Dedifferentiated amniotic fluid mesenchymal stem cell (primary cell): ENCODE measurements at regions not wholly inside any gene's neighbourhood (a gene's known extent, or its start where the extent isn't known, plus 50 kb on each side); places are given as distances from the start of the nearest gene placed in this dataset.

Experiments used
- DNase-seq: peaks from one replicate; pipeline ENCODE4 v3.0.0-alpha.2; 2016; ENCODE audit errors: extremely low spot score

DNA sequence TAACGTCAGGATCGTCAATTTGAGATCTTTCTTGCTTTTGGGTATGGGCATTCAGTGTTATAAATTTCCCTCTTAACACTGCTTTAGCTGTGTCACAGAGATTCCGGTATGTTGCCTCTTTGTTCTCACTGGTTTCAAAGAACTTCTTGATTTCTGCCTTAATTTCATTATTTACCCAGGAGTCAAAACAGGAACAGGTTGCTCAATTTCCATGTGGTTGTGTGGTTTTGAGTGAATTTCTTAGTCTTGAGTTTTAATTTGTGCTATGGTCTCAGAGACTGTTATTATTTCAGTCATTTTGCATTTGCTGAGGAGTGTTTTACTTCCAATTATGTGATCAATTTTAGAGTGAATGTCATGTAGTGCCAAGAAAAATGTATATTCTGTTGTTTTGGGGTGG, 153.1 kb downstream of the PCDH17 start:
- DNase-seq: no peak

DNA sequence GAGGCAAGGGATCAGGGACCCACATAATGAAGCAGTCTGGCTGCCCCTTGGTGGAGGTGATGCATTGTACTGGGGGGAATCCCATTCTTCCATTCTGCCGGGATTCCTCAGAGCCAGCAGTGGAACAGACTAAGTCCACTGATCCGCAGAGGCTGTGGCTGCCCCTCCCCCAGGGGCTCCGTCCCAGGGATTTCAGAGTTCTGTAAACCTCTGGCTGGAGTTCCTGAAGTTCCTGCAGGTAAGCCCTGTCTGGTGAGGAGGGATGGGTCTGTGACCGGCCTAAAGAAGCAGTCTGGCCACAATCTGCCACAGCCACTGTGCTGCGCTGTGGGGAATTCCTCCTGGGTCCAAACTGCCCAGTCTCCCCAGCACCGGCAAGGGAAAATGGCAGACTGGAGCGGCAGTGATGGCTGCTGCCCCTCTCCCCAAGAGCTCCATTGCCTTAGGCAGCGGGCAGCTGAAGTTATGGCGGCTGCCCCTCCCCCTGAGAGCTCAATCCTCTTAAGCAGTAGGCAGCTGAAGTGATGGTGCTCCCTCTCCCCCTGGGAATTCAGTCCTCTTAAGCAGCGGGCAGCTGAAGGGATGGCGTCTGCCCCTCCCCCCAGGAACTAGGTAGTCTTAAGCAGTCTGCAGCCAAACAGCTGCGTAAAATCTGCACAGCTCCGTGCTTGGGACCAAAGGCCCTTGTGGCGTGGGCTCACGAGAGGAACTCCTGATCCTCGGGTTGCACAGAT, 155.7 kb downstream of the PCDH17 start:
- DNase-seq: no peak

DNA sequence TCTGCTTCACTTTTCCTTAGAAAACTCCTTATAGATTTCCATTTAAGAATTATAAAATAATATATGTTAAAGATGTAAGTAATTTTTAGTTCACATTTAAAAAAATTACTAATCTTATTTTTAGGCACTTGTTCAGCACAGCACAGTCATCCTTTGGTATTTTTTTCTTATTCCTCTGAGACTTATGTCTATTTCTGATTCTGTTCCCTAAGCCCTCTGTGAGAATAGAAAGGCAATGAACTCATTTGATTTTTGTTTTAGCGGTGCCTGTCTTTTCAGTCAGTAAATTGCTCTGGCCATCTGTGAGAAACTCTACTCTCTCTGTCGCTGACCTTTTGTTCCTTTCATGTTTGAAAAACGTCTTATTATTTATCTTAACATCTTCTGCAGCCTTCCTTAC, 168.1 kb downstream of the PCDH17 start:
- DNase-seq: no peak

DNA sequence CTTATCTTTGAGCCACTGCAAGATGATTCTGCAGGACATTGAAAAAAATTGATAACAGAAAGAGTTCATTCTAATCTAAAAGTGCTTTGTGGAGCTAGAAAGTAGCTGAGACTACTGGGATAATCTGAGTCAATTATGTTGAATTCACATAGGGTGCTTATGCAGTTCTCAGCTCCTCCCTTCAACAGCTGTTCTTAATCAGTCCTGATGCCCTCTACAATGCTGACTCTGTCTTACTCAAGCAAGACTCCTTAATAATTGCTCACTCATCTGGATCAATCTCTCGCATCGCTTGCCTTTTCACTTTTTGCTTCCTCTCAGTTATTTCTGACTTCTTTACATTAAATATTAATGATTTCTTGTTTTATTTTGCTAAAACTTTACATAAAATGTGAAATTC, 182.1 kb downstream of the PCDH17 start:
- no peak for DNase-seq

DNA sequence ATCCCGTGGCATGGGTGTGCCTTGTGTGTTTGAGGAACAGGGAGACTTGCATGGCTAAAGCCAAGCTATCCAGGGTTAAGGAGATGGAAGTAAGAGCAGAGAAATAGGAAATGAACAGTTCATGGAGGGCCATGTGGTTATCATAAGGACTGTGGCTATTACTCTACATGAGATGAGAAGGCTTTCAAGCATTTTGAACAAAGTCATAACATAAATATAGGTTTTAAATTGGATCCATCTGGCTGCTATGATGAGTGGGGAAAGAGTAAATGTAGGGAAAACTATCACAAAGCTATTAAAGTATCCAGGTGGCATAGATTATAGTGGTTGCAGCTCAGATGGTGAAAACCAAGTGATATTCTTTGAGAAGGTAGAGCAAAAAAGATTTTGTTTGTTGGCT, 184.1 kb downstream of the PCDH17 start:
- no peak for DNase-seq

DNA sequence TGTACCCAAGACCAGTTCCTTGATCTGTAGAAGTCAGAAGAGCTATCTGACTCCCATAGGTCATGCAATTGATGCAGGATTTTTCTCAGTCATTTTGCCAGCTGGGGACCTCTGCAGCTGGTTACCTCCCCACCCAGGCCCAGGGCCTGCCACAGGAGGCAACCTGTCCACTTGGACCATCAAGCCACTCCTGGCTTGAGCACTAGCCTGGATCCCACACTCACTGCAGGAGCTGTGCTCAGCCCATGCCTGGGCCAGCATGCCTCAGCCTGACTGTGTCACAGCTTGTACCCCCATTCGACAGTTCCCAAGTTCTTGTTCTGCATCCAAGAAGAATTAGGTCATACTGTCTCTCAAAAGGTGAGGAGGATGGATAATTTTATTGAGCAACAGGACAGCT, 189.4 kb downstream of the PCDH17 start:
- no peak for DNase-seq

DNA sequence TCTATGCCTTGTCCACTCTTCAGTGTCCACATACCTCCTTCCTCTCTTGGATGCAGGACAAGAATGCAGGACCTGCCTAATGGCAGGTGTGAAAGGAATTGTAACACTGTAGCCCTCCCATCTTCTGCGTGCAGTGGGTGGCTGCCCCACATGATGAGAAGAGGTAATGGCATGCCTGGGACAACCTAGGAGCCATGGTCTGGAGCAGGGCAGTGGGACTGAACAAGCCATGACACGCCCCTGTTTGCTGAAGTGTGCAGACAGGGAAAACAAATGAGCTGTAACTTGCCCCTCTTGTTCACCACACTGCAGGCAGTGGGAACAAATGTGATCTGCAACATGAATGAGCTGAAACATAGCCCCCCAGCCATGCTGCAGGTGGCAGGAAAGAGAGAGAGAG, 192.2 kb downstream of the PCDH17 start:
- no peak for DNase-seq

DNA sequence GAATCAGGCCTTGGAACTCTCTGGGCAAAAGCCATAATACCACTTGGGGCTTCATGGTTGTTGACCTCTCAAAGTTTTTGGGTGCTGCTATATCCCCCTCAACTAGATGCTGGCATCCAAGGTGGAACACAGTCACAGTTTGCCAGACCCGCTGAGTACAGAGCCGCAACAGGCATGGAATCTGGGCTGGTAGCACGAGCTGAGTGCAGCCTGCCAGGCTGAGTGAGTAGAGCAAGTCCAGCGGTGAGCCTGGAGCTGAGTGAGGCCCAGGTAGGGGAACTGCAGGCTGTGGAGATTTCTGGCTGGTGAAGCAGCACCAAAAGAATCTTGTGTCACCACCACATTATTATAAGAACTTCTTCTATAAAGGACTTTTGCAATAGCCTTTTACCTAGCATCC, 192.6 kb downstream of the PCDH17 start:
- DNase-seq: no peak

DNA sequence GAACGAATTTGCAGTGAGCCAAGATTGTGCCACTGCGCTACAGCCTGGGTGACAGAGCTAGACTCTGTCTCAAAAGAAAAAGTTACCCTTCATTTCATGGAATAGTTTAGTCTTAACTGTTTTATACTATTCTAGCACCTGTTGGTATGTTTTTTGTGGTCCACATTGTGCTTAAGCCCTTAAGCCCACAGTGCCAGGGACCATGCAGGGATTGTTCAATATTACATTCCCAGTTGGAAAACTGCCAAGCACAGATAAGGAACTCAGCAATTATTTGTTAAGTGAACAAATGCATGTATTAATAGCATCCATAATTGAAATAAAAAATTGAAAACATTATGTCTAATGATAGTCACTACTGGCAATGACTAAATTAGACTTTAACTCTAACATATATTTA, 193.5 kb downstream of the PCDH17 start:
- no peak for DNase-seq

DNA sequence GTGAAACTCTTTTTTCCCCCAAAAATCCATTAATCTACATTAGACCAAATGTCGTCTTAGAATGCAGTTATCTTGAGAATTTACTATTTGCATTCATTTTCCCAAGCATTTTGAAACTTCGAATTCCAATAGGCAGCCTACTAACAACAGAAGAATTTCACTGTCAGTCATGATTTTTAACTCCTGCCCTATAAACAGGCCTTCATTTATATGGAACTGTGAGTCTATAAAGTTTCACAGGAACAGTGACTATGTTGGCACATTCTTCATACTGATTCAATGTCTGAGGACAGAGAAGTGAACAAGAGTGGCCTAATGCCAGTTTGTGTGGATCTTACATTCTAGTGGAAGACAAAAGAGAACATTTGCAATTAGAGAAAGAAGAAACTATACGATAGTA, 198.0 kb downstream of the PCDH17 start:
- no peak for DNase-seq

DNA sequence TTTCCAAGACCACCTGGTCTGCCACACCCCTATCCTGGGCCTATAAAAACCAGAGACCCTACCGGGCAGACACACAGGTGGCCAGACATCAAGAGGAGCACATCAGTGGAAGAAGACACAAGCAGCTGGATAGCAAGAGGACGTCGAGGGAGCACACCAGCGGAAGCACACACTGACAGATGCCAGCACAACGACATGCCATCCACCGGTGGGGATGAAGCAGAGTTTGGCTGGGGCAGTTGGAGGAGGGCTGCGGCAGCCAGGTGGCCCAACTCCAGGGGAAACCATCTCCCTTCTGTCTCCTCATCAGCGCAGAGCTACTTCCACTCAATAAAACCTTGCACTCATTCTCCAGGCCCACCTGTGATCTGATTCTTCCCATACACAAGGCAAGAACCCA, 200.6 kb downstream of the PCDH17 start:
- no peak for DNase-seq

DNA sequence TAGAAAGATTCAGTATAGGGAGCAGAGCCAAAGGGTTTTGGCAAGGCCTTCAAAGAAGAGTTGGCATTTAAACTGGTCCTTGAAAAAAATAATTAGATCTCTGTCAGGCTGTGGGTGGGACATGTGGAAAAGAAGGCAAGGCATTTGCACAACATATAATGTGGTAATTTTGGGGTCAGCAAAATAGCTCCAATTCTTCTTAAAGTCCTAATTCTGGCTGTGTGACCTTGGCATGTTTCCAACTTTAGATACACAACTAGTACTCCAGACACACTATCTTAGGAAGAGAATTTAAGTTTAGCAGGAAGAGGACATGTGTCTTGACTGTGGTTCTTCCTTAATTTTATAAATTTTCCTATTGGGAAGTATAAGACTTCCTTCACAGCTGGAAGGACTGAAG, 206.3 kb downstream of the PCDH17 start:
- no peak for DNase-seq

DNA sequence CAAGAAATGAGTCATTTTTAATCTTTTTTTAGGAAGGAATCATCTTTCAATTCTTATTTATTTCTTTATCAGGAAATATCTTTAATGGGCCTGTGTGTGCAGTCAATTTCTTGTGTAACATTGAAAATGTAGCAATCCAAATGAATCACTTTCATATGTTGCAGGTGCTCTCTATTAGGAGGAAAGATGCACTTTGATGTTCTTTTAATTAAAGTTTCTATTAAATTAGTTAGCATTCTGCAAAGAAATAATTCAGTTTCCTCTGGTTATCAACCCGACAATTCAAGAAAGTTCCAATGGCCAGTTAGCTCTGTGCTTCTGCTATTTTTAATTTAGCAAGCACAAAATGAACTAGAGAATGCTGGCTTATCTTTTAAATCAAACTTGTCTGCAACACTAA, 212.0 kb downstream of the PCDH17 start:
- DNase-seq: no peak

DNA sequence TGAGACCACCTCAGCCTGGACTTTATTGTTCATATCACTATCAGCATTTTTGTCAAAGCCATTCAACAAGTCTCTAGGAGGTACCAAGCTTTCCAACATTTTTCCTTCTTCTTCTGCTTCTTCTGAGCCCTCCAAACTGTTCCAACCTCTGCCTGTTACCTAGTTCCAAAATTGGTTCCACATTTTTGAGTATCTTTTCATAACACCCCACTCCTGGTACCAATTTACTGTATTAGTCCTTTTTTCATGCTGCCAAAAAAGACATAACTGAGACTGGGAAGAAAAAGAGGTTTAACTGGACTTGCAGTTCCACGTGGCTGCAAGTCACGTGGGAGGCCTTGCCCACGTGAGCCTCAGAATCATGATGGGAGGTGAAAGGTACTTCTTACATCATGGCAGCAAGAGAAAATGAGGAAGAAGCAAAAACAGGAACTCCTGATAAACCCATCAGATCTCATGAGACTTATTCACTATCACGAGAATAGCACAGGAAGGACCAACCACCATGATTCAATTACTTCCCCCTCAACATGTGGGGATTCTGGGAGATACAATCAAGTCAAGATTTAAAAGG, 215.1 kb downstream of the PCDH17 start:
- no peak for DNase-seq

DNA sequence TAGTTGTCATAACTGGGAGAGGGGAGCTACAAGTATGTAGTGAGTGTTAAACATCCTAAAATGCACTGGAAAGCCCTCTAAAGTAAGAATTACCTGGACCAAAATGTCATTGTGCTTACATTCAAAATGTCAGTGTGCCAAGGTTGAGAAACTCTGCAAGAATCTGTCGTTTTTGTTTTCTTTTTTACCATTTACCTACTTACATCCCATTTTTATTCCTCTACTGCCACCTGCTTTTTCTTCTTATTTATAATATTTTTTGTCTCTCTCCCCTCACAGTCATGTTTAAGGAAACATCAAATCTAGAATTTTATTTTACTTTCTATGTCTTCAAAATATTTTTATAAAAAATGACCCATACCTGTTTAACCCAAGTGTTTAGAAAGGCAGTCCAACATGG, 226.4 kb downstream of the PCDH17 start:
- no peak for DNase-seq

DNA sequence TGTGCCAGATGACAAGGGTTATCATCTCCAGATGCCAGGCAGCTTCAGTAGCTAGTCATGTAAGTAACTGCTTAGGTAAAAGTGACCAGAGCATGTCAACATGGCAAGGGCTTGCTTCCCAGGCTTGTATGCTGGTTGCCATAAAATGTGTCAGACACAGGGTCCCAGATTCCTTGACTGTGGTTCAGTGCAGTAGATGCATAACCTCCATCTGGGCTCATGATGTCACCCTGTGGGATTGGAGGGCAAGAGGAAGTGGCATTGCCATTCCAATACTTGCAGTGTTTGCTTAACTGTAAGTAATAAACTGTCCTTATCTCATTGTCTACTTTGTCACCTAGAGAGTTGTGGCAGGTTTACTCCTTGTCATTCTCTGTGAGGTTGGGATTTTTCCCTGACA, 226.8 kb downstream of the PCDH17 start:
- DNase-seq: no peak

DNA sequence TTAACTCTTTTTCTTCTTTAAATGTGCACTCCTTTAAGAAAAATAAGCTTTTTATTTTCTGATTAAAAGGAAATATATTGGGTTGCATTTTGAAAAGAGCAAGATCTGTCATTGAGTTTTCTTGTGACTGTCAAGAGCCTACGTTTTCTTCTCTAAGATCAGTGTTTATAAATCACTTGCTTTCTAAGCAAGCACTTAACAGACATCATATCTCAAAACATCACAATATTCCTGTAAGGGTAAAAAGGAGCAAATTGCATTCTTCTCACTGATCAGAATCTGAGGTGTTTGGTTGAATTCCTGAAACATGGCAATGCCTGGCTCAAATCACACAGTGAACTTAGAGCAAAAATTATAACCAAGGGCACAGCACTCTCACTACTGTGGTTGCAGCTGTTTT, 231.3 kb downstream of the PCDH17 start:
- DNase-seq: no peak

DNA sequence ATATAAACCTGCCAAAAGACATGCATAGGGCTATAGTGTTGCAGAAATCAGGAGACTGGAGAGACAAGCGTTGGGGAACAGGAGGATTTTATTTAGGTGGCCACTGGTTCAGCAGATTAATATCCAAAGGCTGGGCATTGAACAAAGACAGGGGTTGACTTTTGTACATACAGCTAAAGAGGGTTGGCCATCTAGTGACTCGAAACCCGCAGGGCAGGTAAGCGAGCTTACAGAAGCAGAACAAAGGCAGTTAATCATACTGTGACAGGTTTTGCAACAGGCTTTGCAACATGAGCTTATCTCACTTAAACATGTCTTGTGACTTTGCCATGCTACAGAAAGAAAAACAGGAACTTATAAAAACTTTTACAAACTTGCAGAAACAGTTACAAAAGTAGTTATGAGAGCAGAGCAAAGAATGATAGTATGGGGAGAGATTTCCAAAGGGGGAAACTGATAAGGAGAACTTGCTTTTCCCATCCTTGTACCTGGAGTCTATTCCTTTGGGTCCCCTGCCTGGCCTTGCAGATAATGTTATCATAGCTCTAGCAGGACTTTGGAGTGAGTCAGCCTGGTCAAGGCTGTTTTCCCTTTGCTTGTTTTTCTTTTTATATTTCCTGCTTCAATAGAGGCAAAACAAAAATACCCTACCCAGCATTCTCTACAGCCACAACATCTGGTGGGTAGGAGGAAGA, 234.2 kb downstream of the PCDH17 start:
- no peak for DNase-seq

DNA sequence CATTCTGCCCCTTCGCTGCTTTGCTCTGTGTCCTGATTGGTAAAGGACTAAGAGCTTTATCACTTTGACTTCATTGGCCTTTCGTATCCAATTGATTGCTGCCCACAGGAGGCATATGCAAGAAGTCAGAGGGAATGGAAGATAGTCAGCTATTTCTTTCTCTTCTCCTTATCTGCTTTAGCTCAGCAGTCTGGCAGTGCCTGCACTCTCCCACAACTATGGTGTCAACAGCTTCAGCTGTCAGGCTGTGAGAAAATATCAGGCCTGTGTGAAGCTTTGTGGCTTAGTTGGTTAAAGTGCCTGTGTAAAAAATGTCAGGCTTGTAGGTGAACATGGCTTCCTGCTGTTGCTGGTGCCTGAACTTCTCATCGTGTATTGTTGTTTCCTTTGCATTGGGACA, 243.0 kb downstream of the PCDH17 start:
- no peak for DNase-seq

DNA sequence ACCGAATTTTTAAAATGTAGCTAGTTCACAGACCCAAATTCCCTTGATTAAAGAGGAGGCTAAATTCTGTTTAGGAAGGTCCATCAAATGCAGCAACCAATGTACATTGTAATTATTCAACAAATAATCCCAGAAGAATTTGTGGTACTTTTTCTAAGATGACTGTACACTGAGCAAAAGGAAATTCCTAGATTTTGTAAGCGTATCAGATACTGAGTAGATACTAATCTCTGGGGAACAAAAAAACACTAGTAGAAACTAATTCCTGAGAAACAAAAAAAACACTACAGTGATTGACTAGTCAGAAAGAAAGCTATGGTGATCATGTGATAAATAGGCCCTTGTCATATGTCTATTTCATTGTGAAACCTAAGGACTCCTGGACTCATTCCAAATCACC, 246.1 kb downstream of the PCDH17 start:
- no peak for DNase-seq

DNA sequence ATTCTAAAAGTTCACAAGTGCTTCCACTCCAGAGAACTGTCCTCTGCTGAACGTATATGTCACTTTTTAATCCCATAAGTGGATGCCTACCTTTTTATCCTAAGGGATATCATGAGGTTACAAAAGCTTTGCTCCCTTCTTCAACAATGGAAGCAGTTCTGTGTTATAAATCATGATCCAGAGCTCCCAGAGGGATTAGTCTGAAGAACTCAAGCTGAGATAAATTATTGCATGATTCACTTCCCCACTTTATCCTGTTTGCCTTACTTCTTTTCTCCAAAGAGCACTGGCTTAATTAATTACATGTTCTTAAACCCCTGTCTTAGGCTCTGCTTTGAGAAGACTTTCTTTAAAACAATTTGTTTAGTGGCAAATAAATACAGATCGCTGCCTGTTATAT, 246.7 kb downstream of the PCDH17 start:
- no peak for DNase-seq

DNA sequence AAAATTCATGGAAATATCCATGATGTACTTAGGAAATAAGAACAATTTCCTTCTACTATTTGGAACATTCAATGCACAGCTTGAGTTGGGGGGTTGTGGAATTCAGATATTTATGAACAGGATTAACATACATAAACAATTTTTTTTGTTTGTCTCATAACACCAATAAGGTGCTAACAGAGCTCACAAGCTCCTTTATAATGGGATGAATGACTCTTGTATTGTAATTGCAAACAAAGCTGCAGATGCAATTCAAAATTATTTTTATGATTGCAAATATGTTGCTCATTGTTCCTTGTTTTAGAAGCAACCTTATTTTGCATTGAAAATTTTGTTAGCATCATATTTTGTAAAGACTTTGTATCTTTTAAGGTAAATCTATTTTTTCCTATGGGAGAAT, 265.7 kb downstream of the PCDH17 start:
- DNase-seq: no peak

DNA sequence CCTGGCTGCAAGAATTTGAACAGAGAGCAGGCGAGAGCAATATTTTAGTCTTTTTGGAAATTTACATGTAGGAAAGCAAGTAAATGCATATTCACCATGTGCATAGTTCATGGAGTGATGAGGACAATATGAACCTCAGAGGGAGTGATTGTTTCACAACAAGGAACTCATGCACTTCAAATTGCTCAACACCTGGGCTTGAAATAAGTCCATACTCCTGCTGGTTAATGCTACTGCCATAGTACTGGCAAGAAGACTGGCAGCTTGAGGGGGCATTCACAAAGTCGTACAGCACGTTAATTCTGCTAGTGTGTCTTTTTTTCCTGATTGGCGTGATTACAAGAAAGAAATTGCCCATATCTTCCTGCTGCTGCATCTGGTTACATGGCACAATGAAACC, 267.6 kb downstream of the PCDH17 start:
- DNase-seq: no peak
